Activated CD8-positive, alpha-beta memory T cell treated with anti-CD3 and anti-CD28 coated beads for 24 hours (primary cell): ENCODE measurements at regions not wholly inside any gene's neighbourhood (a gene's known extent, or its start where the extent isn't known, plus 50 kb on each side); places are given as distances from the start of the nearest gene placed in this dataset.
"Not testable (repeated sequence)": the region's sequence is repeated elsewhere in the genome, so short reads cannot be mapped to it uniquely, and the experiment has no call there.

Experiments used
- DNase-seq: peaks from one replicate; pipeline ENCODE4 v3.0.0-alpha.2; 2020

DNA sequence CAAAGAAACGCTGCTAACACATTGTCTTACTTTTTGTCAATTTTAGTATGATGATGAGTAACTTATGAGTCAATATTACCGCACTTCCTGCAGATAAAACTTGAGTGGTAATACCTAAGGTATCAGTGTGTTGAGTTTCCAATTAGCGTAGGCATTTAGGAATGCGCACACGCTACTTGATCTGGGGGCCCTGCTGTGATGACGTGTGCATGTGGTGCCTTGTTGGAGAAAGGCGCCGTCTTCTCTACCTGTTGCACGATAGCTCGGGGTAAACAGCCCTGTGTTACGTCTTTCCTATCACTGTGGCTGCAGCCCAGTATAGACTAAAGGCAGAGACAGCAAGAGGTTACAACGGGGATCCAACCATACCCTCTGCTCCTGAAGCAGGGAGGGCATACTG, 476.8 kb upstream of the ADARB2 start:
- DNase-seq = no peak

DNA sequence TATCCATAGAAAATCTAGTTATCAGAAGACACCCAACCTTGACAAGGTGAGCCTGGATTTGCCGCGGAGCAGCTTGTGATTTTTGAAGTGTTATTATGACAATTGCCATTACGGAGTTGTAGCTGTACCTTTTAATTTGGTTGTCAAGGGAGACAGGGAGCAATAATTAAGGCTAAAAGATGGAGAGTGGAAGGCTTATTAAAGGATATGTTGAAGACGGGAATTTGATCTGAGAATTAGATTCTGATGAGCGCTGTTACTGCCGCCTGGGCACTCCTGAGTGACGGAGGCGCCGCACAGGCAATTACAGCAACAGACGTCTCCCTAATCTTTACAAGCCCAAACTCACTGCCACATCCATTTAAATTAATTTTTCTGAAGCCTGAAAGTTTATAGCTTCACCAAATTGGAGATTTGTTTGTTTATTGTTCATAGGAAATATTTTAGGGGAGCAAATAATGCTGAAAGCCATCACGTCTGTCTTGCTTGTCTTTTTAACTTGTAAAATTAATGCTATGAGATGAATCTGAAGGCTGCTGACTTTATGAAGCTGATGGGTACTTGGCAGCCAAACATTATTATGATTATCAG, 475.0 kb upstream of the ADARB2 start:
- no peak for DNase-seq

DNA sequence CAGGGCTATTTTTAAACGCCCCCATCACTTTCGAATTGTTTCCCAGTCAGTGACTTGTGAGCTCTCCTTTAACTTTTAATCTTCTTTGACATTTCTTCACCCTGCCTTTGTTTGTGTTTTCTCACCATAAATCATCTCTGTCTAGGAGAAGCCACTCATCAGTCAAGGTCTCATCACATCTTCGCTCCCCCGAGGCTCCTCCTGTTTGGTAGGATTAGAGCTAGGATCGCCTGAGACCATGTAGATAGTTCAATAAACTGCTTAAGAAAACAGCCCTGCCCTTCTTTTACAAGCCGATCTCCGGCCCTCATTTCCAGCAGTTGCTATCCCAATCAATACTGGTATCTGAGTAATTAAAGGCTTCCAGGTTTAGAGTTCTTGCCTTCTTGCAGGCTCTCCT, 472.8 kb upstream of the ADARB2 start:
- DNase-seq = no peak

DNA sequence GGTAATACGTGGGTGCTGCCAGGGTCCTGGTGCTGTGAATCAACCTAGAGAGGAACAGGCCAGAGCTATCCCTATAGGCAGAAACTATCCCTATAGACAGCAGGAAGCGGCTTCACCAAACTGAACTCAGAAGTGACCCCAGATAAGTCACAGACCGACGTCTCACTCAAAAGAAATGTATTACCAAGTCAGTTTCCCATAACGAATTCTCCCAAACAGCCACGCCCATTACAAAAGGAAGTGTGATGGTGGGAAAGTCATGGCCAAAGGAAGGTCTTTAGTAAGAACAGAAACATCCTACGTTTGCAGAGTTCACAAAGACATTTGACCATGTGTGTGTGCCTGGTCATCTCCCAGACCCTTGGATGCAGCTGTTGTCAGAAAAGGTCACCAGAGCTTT, 470.8 kb upstream of the ADARB2 start:
- DNase-seq = no peak

DNA sequence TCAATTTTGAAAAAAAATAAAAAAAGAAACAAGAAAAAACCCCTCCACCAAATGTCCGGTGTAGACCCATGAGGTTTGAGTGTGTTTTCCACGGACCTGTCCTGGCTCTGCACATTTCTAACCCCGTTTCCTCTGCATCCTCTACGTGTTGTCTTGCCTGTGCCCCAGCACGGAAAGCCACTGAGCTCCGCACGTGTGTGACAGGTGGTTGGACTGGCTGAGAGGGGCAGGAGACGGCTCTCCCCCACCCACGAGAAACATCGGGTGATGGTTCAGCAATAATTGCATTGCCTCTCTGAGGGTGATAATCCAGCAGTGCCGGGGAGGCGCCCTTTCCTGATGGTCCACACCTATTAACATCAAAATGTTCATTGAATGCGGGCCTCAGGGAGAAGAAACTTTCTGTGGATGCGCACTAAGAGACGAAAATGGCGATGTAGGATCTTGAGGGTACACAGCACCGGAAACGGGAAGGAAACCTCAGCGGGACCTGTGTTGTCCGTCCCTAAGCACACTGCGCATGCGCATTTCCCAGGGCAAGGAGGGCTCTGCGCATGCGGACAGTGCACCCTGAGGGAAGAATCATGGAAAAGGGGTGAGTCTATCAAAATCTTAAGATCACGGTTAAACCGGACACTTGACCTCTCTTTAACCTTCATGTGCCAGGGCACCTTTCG, 470.1 kb upstream of the ADARB2 start:
- DNase-seq = no peak

DNA sequence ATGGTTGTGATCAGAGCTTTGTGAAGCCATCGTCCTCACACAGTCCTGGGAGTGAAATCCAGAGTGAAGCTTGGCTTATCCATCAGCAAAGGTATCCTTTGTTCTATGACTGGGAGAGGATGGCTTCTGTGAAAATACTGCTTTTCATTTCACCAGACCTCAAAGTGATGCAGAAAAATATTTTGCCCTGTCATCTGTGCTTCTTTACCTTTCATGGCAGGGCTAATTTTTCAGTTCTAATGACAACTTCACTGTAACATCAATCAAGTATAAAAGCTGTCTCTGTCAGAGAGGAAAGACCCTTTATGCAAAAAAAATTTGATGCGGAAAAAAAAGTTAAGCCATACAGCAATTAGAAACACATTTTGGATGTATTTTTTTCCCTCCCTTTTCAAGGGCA, 468.1 kb upstream of the ADARB2 start:
- no peak for DNase-seq

DNA sequence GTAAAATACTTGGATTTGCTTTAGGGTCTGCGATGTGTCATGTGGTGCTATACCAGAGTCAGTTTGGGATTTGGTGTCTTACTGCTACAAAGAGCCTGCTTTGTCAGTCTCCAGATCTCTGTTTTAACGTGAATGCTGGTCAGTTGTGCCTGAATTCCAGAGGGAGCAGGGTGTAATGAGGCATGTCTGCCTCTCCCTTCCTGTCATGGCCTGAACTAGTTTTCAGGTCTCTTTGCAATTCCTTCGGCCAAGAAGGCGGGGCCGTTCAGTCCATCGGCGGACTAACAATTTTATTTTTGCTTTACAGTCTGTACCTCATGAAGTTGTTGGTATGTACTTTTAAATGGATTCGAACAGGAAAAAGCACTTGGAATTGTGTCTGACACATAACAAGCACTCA, 465.1 kb upstream of the ADARB2 start:
- DNase-seq = no peak

DNA sequence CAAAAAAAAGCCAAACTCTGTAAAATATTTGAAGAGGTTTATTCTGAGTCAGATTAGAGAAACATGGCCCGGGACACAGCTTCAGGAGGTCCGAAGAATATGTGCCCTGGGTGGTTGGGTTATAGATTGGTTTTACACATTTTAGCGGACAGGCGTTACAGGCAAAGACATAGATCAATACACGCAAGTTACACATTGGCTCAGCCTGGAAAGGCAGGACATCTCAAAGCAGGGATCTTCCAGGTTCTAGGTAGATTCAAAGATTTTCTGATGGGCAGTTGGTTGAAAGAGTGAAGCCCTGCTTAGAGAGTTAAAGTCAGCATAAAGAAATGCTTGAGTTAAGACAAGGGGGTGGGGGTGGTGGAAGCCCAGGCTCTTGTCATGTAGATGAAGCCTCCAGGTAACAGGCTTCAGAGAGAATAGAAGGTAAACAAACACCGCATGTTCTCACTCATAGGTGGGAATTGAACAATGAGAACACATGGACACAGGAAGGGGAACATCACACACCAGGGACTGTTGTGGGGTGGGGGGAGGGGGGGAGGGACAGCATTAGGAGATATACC, 464.3 kb upstream of the ADARB2 start:
- DNase-seq = no peak

DNA sequence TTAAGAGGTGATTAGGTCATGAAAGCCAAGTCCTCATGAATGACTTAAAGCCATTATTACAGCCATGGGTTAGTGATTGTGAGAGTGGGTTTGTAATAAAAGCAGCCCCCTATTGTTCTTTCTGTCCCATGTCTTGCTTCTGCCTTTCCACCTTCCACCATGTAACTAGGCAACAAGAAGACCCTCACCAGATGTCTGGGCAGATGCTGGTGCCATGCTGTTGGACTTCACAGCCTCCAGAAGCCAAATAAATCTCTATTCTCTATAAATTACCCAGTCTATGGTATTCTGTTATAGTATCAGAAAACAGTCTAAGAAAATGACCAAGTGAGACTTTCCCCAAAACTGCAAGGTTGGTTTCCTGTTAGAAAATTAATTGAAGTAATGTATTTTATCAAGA, 460.3 kb upstream of the ADARB2 start:
- no peak for DNase-seq

DNA sequence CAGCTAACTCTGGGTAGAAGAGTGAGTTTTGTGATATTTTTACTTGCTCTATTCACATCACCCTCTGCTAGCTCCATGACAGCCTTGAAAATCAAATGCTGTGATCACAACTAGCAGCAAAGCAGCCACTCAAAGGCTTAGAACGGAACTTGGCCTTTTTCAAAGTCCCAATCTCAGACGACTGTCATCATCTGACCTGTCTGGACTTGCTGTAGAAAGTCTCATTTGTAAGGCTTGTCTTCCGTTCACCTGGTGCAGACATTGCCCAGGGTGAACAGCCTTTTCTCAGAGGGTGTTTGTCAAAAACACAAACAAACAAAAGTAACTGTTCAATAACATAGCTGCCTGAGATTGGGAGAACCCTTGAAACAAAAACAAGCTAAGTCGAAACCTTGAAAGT, 458.9 kb upstream of the ADARB2 start:
- DNase-seq = no peak

DNA sequence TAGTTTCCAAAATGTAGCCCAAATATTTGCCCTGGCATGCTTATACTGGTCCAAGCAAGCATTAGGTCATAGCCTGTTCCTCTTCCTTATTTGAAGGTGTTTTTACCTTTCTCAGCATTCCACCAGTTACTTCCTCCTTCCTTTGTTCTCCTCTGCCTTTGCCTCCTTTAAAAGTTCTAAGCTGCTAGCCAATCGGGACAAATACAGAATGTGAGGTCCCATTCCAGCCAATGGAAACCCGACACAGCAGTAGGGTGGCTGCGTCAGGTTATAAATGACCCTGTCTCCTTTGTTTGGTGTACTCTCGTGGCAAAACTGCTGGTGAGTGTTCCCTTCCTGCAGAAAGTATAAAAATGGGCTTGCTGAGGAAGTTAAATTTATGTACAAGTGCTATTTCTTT, 452.0 kb upstream of the ADARB2 start:
- not testable (repeated sequence) for DNase-seq

DNA sequence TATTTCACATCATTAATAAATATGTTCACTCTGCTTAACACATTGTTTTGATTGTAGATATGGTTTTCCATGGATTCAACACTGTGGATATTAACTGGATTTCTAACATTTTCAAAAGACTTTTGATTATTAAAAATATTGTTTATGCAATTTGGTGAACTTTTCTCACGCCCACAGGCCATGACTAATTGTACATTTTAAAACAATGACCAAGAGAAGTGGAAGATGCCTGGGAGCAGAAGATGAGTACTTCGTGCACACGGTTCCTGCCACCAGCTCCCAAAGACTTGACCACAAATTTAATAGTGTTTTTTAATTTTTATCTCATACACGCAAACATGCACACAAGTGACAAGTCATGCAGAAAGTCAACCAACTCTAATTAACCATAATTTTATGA, 451.0 kb upstream of the ADARB2 start:
- DNase-seq = no peak

DNA sequence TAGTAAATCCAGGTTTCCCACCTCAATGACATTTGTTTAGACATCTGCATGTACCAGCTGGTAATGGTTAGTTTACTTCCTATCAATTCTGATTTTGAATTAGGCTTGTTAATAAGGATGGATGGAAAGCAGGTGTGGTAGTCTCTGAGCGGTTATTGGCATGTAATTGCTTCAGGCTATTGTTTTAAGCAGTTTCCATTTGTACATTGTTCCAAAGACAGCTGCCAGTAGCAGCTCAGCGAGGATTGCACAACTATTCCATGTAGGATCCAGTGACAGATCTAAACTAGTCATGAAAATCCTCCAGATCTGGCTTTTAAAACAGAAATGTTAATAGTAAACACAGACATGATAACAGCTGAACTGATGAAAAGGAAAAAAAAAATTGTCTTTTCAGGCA, 436.0 kb upstream of the ADARB2 start:
- no peak for DNase-seq

DNA sequence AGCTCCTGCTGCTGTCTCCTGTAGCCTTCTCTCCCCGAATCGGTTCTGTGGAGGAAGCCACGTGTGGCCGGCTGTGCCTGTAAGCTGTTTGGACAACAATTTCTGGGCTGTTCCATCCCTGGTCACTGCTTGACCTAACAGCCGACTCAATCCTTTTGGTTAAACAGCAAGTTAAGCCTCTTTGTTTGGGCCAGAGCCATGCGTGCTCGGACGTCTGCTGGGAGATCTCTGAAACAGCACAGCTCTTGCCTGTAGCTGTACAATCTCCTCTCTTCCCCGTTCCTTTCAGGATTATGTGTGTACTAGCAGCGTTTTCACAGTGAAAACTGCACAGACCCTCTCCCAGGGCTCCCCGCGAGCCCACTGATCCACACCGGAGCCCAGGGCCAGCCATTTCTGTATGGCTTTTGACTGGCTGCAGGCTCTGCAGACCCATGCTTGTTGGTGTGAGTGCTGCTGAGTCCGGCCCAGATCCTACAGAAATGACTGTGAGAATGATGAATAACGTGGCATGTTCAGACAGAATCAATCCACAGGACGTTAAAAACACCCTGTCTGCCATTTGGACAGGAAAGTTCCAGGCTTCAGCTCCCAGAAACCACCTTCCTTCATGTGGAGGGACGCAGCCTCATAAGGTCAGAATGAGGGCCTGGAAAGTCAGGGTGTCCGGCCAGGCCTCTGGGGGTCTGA, 428.6 kb upstream of the ADARB2 start:
- no peak for DNase-seq

DNA sequence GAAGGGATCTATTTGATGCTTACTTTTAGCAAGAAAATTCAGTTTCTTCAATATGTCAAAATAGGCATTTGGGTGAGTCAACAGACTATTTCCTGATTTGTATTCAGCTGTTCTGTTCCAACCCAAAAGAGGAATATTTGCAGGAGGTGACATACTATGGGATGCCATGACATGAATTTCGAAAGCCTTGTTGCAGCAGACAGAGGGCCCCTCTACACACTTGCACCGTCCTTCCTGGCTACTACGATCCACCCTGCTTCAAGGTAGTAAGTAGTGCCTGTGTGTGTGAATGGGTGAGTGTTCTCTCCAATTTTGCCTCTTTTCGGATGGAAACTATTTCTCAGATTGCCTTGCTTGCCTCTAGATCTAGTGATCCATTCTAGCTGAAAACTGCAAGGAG, 413.0 kb upstream of the ADARB2 start:
- DNase-seq = no peak

DNA sequence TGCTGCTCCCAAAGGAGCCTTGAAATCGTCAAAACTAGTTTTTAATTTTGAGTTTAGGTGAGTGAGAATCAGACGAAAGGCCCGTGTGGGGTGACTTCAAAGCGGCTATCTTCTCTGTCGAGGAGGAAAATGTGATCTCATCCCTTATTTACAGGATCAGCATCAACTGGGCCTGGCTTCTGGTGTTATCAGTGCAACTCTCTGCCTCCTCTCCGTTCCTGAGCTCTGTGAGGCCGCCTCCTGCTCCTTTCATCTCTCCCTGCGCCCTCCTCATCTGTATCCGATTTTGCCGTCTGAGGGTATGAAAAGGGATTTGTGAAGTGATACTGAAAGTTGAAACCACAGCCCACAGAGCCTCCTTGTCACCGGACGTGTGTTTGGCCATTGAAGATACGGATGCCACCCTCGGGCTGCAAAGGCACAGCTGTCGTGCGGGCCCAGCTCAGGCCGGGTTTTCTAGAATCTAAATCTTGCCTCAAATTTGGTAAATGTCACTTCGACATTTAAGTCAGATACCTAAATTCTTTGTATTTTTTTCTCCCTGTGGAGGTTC, 408.7 kb upstream of the ADARB2 start:
- DNase-seq = no peak

DNA sequence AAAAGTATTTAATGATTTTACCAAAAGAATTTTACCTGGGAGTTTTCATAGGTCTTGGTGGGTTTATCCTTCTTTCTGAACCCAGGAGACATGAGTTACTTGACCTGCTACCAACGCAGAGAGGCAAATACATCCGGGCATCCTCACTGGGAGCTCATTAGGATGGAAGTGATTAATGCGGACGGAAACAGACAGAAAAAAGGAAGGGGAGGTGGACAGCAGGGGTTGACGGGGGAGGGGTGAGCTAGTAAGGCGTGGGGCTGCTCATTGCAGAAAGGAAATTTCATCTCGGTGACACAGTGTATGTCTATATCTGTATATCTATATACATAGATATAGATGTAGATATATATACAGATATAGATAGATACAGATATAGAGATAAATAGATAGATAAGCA, 408.2 kb upstream of the ADARB2 start:
- no peak for DNase-seq

DNA sequence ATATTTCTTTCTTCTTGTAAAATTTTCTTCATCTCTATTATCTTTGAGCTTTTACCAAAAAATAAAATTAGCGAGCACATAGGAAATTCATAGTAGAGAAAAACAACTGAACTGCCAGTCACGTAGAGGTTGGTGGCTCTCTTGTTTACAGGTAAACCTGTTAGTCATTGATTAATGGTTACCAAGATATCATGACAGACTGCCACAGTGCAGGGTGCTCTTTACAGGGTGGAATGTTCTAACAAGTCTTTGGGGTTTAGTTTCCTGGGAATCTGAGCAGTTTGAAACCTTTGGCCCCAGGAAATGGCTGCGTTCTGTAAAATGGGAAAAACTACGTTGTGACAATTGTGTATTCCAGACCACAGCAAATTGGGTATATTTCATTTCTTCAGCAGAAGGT, 407.3 kb upstream of the ADARB2 start:
- DNase-seq = no peak

DNA sequence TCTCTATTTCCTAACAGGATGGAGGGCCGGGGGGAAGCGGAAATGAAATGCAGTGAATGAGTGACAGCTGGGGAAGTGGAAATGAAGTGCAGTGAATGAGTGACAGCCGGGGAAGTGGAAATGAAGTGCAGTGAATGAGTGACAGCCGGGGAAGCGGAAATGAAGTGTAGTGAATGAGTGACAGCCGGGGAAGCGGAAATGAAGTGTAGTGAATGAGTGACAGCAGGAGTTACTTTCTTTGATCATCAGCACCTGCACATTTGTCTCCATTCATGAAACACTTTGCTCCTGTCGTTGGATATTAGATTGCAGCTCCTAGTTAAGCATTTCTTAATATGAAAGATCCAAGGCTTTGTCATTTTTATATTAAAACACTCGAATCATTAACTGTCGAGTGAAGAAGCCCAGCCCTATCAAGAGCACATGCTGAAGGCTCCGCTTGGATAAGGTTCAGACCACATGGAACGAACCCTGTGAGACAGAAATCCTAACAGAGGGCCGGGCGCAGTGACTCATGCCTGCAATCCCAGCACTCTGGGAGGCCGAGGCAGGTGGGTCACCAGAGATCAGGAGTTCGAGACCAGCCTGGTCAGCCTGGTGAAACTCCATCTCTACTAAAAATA, 406.0 kb upstream of the ADARB2 start:
- no peak for DNase-seq

DNA sequence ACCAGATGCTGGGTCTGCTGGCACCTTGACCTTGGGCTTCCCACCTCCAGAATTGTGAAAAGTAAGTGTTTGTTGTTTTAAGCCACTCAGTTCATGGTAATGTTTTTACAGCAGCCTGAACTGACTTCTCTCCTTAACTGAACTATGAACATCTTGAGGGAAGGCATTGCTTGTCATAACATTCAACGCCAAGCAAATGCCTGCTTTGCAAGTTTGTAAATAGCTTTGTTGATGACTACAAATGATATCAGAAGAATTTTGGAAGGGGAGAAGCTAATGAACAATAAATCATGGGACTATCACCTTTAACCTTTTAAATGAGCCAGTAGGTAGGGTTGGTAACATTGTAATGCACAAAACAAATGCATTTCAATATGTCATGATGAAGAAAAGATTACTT, 402.4 kb upstream of the ADARB2 start:
- no peak for DNase-seq

DNA sequence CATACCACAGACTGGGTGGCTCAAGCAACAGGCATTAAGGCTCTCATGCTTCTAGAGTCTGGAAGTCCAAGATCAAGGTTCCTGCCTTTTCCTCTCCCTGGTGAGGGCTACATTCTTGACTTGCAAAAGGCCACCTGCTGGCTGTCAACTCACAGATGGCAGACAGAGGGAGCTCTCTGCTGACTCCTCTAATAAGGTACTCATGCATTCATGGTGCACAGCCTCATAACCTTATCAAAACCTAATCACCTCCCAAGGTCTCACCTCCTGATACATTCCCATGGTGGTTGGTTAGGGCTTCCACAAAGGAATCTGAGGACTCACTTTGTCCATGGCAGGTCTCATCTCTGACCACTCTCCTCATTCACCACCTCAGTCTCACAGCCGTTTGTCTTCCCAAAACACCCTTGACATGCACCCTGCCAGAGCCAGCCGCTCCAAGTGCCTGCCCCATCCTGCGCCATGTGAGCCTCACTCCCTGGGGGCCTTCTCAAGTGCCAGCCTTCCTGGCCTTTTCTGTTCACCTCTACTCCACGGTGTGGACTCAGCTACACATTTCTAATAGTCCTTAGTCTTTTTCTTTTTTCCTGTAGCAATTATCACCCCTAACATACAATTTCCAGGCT, 400.3 kb upstream of the ADARB2 start:
- DNase-seq = no peak

DNA sequence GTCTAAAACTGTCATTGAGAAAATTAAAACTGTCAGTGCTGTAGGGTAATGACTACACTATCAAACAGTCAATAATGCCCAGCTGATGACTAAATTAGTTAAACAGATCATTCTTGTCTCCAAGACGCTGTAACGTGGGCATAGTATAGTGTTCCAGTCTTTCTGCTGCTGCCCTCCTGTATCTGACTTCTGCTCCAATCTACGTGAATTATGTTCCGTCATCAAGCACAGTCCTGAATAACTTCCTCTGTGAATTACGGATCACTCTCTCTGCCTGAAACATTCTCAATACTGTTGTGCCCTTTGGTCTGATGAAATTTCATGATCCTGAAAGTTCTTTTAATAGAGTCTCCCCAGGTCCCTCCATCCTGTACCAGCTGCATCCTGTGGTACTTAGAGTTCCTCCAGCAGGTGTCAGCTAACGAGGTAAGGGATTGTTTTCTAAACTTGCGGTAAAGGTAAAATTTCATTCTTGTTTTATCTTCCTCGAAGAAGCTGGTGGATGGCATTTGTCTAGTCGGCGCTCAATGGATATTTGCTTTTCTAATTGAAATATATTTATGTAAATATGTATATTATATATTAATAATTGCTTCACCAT, 393.5 kb upstream of the ADARB2 start:
- no peak for DNase-seq

DNA sequence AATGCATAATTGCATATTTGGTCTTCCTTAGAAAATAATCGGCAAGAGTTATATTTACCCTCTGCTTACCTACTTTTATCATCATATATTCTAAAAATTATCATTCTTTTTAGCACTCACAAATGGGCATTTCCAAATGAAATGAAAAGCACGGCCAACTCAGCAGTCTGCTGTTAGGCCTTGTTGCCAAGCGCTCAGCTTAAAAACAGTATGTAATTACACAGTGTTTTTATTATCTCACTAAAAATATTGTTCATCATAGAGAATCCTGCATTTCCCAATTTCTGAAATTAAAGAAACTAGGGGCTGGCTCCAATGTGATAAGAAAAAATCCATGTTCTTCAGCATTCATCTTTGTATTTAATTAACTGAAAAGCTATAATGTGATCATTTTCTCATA, 391.7 kb upstream of the ADARB2 start:
- DNase-seq = no peak
